SK-N-SH treated with all-trans-retinoic acid at 6 μM for 48 hours (cell line): ENCODE measurements at regions not wholly inside any gene's neighbourhood (a gene's known extent, or its start where the extent isn't known, plus 50 kb on each side); places are given as distances from the start of the nearest gene placed in this dataset.

Experiments used
- ATAC-seq: fragments of 200-7000 bp; cut with Tn5 transposase; 3 replicates; pipeline ENCODE4 v1.9.1; 2020; ENCODE audit warnings: mild to moderate bottlenecking, moderate library complexity
- ARNTL ChIP-seq: fragments of 450-650 bp; formaldehyde crosslinking; IDR thresholded peaks from 2 replicates; pipeline ENCODE4 v1.5.0; 2020; ENCODE audit warnings: low read depth, mild to moderate bottlenecking, moderate library complexity, borderline replicate concordance
- BACH2 ChIP-seq: fragments of 250-450 bp; sonication (Bioruptor Pico); IDR thresholded peaks from 2 replicates; pipeline ENCODE4 v1.9.0; 2021; ENCODE audit warnings: mild to moderate bottlenecking, borderline replicate concordance
- CREB5 ChIP-seq: fragments of 250-450 bp; sonication (Bioruptor Pico); IDR thresholded peaks from 2 replicates; pipeline ENCODE4 v1.5.1; 2020; ENCODE audit warnings: low read depth, mild to moderate bottlenecking, moderate library complexity
- CSDC2 ChIP-seq: fragments of 250-450 bp; sonication (Bioruptor Pico); IDR thresholded peaks from 2 replicates; pipeline ENCODE4 v1.5.0; 2020; ENCODE audit warnings: mild to moderate bottlenecking, moderate library complexity
- CSRNP3 ChIP-seq: fragments of 250-450 bp; sonication (Bioruptor Pico); IDR thresholded peaks from 2 replicates; pipeline ENCODE4 v1.5.1; 2021; ENCODE audit warnings: mild to moderate bottlenecking, moderate library complexity
- ESRRG ChIP-seq: fragments of 250-450 bp; sonication (Bioruptor Pico); IDR thresholded peaks from 2 replicates; pipeline ENCODE4 v1.6.1; 2021; ENCODE audit warnings: mild to moderate bottlenecking
- GLIS3 ChIP-seq: fragments of 250-450 bp; sonication (Bioruptor Pico); IDR thresholded peaks from 2 replicates; pipeline ENCODE4 v1.5.0; 2020; ENCODE audit warnings: mild to moderate bottlenecking, moderate library complexity
- OSR1 ChIP-seq: fragments of 250-450 bp; sonication (Bioruptor Pico); IDR thresholded peaks from 2 replicates; pipeline ENCODE4 v1.8.0; 2022; ENCODE audit warnings: moderate library complexity, mild to moderate bottlenecking, inconsistent platforms
- PATZ1 ChIP-seq: fragments of 250-450 bp; sonication (Bioruptor Pico); IDR thresholded peaks from 2 replicates; pipeline ENCODE4 v1.8.0; 2020; ENCODE audit warnings: mild to moderate bottlenecking, moderate library complexity, borderline replicate concordance
- POU6F1 ChIP-seq: fragments of 250-450 bp; sonication (Bioruptor Pico); IDR thresholded peaks from 2 replicates; pipeline ENCODE4 v1.8.0; 2021; ENCODE audit warnings: low read depth, mild to moderate bottlenecking, moderate library complexity, borderline replicate concordance
- PPARA ChIP-seq: fragments of 250-450 bp; sonication (Bioruptor Pico); IDR thresholded peaks from 2 replicates; pipeline ENCODE4 v1.5.0; 2020; ENCODE audit warnings: mild to moderate bottlenecking, borderline replicate concordance
- RARB ChIP-seq: fragments of 250-450 bp; sonication (Bioruptor Pico); IDR thresholded peaks from 2 replicates; pipeline ENCODE4 v1.8.0; 2021; ENCODE audit warnings: mild to moderate bottlenecking, moderate library complexity
- SNAI2 ChIP-seq: fragments of 250-450 bp; sonication (Bioruptor Pico); IDR thresholded peaks from 2 replicates; pipeline ENCODE4 v1.5.0; 2020; ENCODE audit warnings: mild to moderate bottlenecking, moderate library complexity
- TCF4 ChIP-seq: fragments of 250-450 bp; sonication (Bioruptor Pico); IDR thresholded peaks from 2 replicates; pipeline ENCODE4 v1.8.0; 2021; ENCODE audit warnings: mild to moderate bottlenecking, moderate library complexity, borderline replicate concordance
- TSHZ2 ChIP-seq: fragments of 250-450 bp; sonication (Bioruptor Pico); IDR thresholded peaks from 2 replicates; pipeline ENCODE4 v1.5.0; 2020; ENCODE audit warnings: mild to moderate bottlenecking, moderate library complexity
- ZC3H10 ChIP-seq: fragments of 250-450 bp; sonication (Bioruptor Pico); IDR thresholded peaks from 2 replicates; pipeline ENCODE4 v1.5.1; 2021; ENCODE audit warnings: mild to moderate bottlenecking, moderate library complexity
- ZFP3 ChIP-seq: fragments of 250-450 bp; sonication (Bioruptor Pico); IDR thresholded peaks from 2 replicates; pipeline ENCODE4 v1.5.0; 2020; ENCODE audit warnings: mild to moderate bottlenecking, moderate library complexity
- ZFP30 ChIP-seq: fragments of 450-650 bp; formaldehyde crosslinking; IDR thresholded peaks from 2 replicates; pipeline ENCODE4 v1.5.0; 2022; ENCODE audit warnings: mild to moderate bottlenecking, moderate library complexity
- ZNF565 ChIP-seq: fragments of 450-650 bp; formaldehyde crosslinking; conservative IDR thresholded peaks from 2 replicates; pipeline ENCODE4 v1.5.0; 2020; ENCODE audit warnings: low read depth, mild to moderate bottlenecking, moderate library complexity
- ZNF70 ChIP-seq: fragments of 450-650 bp; formaldehyde crosslinking; IDR thresholded peaks from 2 replicates; pipeline ENCODE4 v1.5.0; 2020; ENCODE audit warnings: mild to moderate bottlenecking, moderate library complexity
- ZNF8 ChIP-seq: fragments of 450-650 bp; formaldehyde crosslinking; IDR thresholded peaks from 2 replicates; pipeline ENCODE4 v1.5.0; 2020; ENCODE audit warnings: mild to moderate bottlenecking, moderate library complexity

- no peak for ATAC-seq
- TF ChIP-seq ZC3H10 (CRISPR knock-in tag) (no peak), CSRNP3 (no peak), GLIS3 (CRISPR knock-in tag) (no peak), PPARA (CRISPR knock-in tag) (no peak), CSDC2 (CRISPR knock-in tag) (no peak), BACH2 (no peak), TCF4 (CRISPR knock-in tag) (no peak), RARB (CRISPR knock-in tag) (no peak), ZNF8 (CRISPR knock-in tag) (no peak)
These were observed 56.0 kb upstream of the SLC22A16 start for GRCh38 chr6:110532431-110532830.

GRCh38 chr6:110530671-110531070 is 54.3 kb upstream of the SLC22A16 start:
- no peak for ATAC-seq

More at GRCh38 chr6:110530671-110531070, 54.3 kb upstream of the SLC22A16 start:
- no peak for TF ChIP-seq TSHZ2
- no peak for TF ChIP-seq CSRNP3
- no peak for TF ChIP-seq ARNTL (CRISPR knock-in tag)
- no peak for TF ChIP-seq ZC3H10 (CRISPR knock-in tag)
- TF ChIP-seq POU6F1 (CRISPR knock-in tag) = no peak
- TF ChIP-seq SNAI2 = no peak
- TF ChIP-seq ZFP3 (CRISPR knock-in tag) = no peak
- TF ChIP-seq ZFP30 (CRISPR knock-in tag) = no peak
- TF ChIP-seq ZNF70 = no peak
- no peak for TF ChIP-seq BACH2
- no peak for TF ChIP-seq ESRRG (CRISPR knock-in tag)
- TF ChIP-seq TCF4 (CRISPR knock-in tag) = no peak
- no peak for TF ChIP-seq GLIS3 (CRISPR knock-in tag)
- TF ChIP-seq PATZ1 (CRISPR knock-in tag) = no peak
- no peak for TF ChIP-seq CREB5 (CRISPR knock-in tag)
- no peak for TF ChIP-seq OSR1 (CRISPR knock-in tag)
- TF ChIP-seq PPARA (CRISPR knock-in tag) = no peak
- no peak for TF ChIP-seq ZNF8 (CRISPR knock-in tag)
- TF ChIP-seq ZNF565 = no peak
